Glutamatergic neuron (in vitro differentiated cells): ENCODE measurements at regions not wholly inside any gene's neighbourhood (a gene's known extent, or its start where the extent isn't known, plus 50 kb on each side); places are given as distances from the start of the nearest gene placed in this dataset.

Experiments
- DNase-seq: peaks from one replicate; pipeline ENCODE4 v3.0.0; 2022
- H3K27ac Mint-ChIP-seq: one replicate; pipeline ENCODE4 v1.8.0; 2020; ENCODE audit warnings: mild to moderate bottlenecking, mixed read lengths, inconsistent platforms; ENCODE audit not compliant: unreplicated experiment
- H3K27me3 Mint-ChIP-seq: one replicate; pipeline ENCODE4 v1.8.0; 2020; ENCODE audit warnings: mild to moderate bottlenecking, moderate library complexity, mixed read lengths, inconsistent platforms; ENCODE audit not compliant: unreplicated experiment
- H3K36me3 Mint-ChIP-seq: one replicate; pipeline ENCODE4 v1.8.0; 2020; ENCODE audit warnings: mild to moderate bottlenecking, mixed read lengths, inconsistent platforms; ENCODE audit not compliant: unreplicated experiment
- H3K4me1 Mint-ChIP-seq: one replicate; pipeline ENCODE4 v1.8.0; 2020; ENCODE audit warnings: mild to moderate bottlenecking, low read depth, mixed read lengths, inconsistent platforms; ENCODE audit not compliant: unreplicated experiment
- H3K4me3 Mint-ChIP-seq: one replicate; pipeline ENCODE4 v1.8.0; 2020; ENCODE audit warnings: mild to moderate bottlenecking, mixed read lengths, inconsistent platforms; ENCODE audit not compliant: unreplicated experiment
- H3K9me3 Mint-ChIP-seq: one replicate; pipeline ENCODE4 v1.8.0; 2020; ENCODE audit warnings: mild to moderate bottlenecking, moderate library complexity, mixed read lengths, inconsistent platforms; ENCODE audit not compliant: unreplicated experiment
- TF ChIP-seq, protein P1 (sequence below): fragments of 200-600 bp; sonication (generic); IDR thresholded peaks from one replicate; pipeline ENCODE4 v1.5.0; 2021; ENCODE audit not compliant: partially characterized antibody, unreplicated experiment

- Mint-ChIP-seq H3K4me1 (no peaks in the 10 kb centered on the region), H3K27me3 (no peaks in the 10 kb centered on the region), H3K9me3 (peaks cover 2% of the 10 kb centered on the region), H3K36me3 (no peaks in the 10 kb centered on the region), H3K4me3 (no peak overlapping the region), H3K27ac (no peak overlapping the region)
- TF ChIP-seq, protein P1, sequence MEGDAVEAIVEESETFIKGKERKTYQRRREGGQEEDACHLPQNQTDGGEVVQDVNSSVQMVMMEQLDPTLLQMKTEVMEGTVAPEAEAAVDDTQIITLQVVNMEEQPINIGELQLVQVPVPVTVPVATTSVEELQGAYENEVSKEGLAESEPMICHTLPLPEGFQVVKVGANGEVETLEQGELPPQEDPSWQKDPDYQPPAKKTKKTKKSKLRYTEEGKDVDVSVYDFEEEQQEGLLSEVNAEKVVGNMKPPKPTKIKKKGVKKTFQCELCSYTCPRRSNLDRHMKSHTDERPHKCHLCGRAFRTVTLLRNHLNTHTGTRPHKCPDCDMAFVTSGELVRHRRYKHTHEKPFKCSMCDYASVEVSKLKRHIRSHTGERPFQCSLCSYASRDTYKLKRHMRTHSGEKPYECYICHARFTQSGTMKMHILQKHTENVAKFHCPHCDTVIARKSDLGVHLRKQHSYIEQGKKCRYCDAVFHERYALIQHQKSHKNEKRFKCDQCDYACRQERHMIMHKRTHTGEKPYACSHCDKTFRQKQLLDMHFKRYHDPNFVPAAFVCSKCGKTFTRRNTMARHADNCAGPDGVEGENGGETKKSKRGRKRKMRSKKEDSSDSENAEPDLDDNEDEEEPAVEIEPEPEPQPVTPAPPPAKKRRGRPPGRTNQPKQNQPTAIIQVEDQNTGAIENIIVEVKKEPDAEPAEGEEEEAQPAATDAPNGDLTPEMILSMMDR, result no peak
- no peak for DNase-seq
Measured at GRCh38 chr3:189099031-189099471, 72.7 kb upstream of the TPRG1 start.

DNA sequence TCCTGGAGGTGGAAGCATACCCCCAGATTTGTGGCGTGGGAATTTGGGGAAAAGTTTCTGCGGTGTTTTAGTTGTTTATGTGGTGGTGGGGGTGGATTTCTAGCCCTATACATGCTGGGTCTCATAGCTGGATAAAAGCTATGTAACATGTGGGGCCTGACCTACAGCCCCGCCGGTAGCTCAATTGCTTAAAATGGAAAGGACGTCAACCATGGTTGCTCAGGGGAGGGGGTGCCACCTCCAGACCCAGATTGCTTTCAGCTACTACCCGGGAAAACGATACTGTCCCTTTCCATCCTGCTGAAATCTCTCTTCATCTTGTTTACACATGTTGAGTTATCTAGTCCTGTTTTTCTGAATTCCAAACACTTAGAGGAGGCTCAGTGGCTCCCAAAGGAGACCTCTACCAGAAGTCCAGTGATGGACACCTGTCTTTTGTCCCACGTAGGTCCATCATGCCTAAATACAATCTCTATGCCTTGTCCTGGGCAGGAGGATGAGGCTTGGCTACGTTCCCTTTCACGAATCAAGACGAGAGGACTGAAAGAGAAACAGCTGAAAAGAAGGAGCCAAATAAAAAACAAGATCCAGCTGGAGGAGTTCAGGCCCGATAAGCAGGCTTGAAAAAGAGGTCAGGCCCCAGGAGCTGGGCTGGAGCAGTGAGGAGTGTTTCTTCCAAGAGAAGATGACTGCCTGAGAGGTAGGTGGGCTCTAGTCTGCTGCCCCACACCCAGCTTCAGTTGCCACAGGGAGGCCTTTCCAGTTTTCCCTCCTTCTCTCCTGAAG lies 72.1 kb upstream of the TPRG1 start:
- TF ChIP-seq, protein P1, result no peak
- no peak for DNase-seq
- peaks cover 2% of the 10 kb centered on the region for H3K9me3 Mint-ChIP-seq
- H3K4me3 Mint-ChIP-seq, result no peak overlapping the region
- no peaks in the 10 kb centered on the region for H3K4me1 Mint-ChIP-seq
- no peaks in the 10 kb centered on the region for H3K27me3 Mint-ChIP-seq
- H3K36me3 Mint-ChIP-seq, result no peaks in the 10 kb centered on the region
- H3K27ac Mint-ChIP-seq, result no peak overlapping the region

- DNase-seq, result no peak
- peaks cover 2% of the 10 kb centered on the region for H3K9me3 Mint-ChIP-seq
- H3K4me1 Mint-ChIP-seq, result no peaks in the 10 kb centered on the region
- no peak overlapping the region for H3K27ac Mint-ChIP-seq
- no peaks in the 10 kb centered on the region for H3K27me3 Mint-ChIP-seq
- TF ChIP-seq, protein P1, result no peak
- H3K36me3 Mint-ChIP-seq, result no peaks in the 10 kb centered on the region
- H3K4me3 Mint-ChIP-seq, result no peak overlapping the region
Measured at GRCh38 chr3:189100866-189101265, 70.9 kb upstream of the TPRG1 start.

- TF ChIP-seq, protein P1, result no peak
- Mint-ChIP-seq H3K27me3 (no peaks in the 10 kb centered on the region), H3K4me3 (no peak overlapping the region), H3K4me1 (no peaks in the 10 kb centered on the region), H3K9me3 (no peaks in the 10 kb centered on the region), H3K36me3 (no peaks in the 10 kb centered on the region), H3K27ac (no peak overlapping the region)
- DNase-seq, result no peak
Measured at GRCh38 chr3:189101594-189101993, 70.2 kb upstream of the TPRG1 start.

GRCh38 chr3:189103208-189103607 lies 68.6 kb upstream of the TPRG1 start:
- no peak for DNase-seq
- H3K4me1 Mint-ChIP-seq, result peaks cover 4% of the 10 kb centered on the region
- H3K27me3 Mint-ChIP-seq, result no peaks in the 10 kb centered on the region
- no peak overlapping the region for H3K4me3 Mint-ChIP-seq
- no peaks in the 10 kb centered on the region for H3K36me3 Mint-ChIP-seq
- no peak overlapping the region for H3K27ac Mint-ChIP-seq
- TF ChIP-seq, protein P1, result no peak
- no peaks in the 10 kb centered on the region for H3K9me3 Mint-ChIP-seq
